Caki2 (cell line): ENCODE measurements at regions not wholly inside any gene's neighbourhood (a gene's known extent, or its start where the extent isn't known, plus 50 kb on each side); places are given as distances from the start of the nearest gene placed in this dataset.

Experiments
- DNase-seq: peaks from one replicate; pipeline ENCODE4 v3.0.0-alpha.2; 2015; ENCODE audit warnings: low read depth
- in situ Hi-C: cut with HindIII; loops from 2 replicates; pipeline ENCODE4 v1.10.0; 2016; ENCODE audit warnings: low sequenced_read_pairs, low pct_unique_long_range_greater_than_20kb, mixed read lengths

DNA sequence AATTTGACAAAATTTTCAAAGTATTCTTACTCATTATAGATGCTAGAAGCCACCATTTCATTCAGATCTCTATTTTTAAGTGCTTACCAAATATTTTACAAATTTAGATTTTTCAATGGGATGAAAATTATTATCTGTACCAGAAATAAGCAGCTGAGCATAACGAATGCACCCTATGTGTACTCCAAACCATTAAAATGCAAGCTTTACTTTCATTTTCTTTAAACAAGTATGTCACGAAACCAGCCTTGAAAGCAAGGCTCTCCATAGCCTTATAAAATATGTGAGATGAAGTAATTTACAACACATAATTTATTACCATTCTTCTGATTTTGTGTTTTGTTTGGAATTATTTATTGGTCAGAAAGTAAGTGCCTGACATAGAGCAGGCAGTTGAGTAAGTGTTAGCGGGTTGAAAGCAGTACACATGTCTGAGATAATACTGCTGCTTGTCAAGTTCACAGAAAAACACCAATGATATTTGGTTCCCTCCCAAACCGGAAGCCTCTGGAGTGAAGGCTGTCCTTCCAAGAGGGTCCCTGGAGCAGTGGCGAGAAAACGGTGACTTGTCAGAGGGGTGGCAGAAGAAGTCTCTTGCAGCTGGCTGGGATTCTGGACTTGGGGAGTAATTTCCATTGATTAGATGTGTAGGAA is 322.7 kb upstream of the PFKP start:
- no peak for DNase-seq
- in situ Hi-C loops: no loop called here

DNA sequence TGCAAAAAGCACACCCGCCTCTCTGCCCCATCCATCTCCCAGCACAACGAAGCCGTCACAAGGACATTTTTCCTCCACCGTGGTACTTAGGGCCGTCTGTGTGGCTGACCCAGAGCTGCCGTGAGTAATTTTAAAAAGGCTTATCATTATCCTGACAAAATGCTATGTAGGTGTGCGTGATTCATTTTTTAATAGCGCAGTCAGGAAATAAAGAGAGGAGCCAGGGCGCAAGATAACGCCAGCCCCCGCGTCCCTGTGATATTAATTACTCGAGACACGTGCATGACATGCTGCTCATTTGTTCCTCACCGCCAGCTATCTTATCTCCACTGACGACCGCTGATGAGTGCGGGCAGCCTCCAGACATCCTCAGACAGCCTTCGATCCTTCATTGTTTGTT is 332.7 kb upstream of the PFKP start:
- DNase-seq: no peak
- in situ Hi-C loops: no loop called here

DNA sequence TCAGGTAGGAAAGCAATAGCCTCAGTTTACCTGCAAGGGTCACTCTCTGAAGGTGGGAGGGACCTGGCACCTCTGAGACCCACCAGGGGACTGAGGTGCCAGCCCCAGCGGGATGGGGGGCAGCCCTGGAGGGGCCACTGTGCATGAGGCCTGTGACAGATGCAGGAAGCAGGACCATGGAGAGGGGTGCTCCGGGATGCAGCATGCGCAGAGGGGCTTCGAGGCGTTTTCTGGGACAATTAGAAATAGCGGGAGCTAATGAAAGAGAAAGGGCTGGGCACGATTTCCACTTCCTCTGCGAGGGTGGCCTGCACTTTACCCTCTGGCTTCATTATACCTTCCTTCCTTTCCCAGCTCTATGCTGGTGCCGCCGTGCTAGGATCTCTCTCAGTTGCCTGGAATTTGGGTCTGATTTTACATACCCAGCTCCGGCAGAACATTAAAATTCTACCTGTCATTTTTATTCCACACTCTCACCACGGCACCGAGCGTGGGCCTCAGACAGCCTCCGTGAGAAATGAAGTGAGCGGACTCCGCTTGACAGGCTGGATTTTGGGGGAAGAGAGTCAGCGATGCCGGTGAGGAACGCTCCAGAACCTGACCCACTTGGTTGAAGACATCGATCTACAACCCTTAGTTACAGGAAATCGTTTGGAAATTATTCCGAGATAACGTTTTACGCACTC is 333.9 kb upstream of the PFKP start:
- in situ Hi-C loops: no loop called here
- no peak for DNase-seq

DNA sequence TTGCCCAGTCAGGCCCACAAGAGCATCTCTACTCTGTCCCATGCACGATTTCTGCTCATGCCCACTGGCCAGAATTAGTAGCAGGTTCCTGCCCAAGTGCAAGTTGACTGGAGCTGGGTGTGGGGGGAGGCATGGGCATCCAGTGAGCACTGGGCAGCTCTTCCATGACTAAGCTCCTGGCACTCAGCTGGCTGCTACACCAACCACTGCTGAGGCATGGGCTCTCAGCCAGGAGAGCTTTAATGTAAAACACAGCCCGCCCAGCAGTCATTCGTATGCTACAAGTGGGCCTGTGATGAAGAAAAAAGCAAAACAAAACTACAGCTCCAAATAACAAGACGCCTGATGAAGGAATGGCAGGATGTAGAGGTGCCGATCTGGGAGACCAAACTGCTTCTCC is 335.4 kb upstream of the PFKP start:
- in situ Hi-C loops: no loop called here
- DNase-seq: no peak

DNA sequence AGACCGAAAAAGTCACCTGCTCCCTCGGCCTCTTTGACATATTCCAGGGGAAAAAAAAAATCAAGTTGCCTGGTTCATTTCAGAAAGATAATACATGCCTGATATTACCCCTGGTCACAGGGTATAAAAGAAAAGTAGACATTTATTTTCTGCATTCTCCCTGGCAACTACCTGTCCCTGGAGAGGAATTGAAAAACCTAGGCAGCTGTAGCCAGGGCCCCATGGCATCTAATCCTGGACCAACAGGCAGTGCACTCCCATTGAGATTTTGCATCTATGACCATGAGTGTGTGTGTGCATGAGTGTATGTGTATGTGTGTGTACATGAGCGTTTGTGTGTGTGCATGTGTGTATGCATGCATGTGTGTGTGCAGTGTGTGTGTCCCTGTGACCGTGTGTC is 338.2 kb upstream of the PFKP start:
- DNase-seq: no peak
- in situ Hi-C loops: no loop called here

DNA sequence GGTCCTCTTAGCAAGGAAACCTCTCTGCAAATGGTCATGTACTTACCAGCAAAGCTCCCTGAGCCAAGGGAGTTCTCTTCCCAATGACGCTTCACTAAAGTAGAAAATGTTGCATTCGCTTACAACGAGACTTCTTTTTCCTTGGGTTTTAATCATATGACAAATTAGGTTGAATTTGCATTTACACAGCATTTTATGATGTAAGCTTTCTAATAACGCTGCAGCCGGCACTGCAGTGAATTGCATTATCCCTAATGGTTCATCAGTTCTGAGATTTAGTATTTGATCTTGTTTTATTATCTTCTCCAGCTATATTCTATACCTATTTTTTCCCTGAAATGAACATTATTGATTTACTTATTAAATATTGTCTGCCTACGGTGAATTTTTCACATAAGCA is 339.3 kb upstream of the PFKP start:
- no peak for DNase-seq
- in situ Hi-C loops: no loop called here

DNA sequence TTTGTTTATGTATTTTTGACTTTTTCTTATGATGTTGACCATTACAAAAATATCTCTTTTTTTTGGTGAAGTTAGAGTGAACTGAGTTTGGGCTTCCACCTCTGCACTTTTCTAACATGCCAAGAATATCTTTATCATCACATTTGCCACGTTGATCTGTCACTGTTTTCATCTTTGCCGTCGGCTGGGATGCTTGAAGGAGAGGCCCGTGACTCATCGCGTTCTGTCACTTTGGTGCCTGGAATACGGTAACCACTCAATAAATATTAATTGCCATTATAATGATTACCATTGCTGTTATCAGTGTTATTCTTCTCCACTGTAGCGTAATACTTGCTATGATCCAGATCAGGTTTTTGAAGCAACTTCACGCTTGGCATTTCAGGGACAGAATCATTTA is 350.8 kb upstream of the PFKP start:
- in situ Hi-C loops: no loop called here
- no peak for DNase-seq

DNA sequence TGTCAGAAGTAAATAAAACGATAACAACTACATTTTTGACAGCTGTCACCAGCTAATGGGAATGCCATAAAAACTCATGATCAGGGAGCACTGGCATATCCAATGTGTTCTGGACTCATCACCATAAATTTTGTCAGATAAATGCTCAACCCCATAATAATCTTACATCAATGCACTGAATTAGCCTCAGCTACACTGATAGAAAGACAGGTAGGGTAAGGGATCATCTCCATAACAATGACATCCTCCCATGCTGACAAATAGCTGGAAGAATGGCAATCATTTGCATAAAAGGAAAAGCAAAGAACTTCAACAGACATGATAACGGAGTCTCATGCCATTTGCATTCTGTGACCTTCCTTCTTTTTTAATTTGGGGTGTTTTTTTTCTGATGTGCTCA is 352.8 kb upstream of the PFKP start:
- no peak for DNase-seq
- in situ Hi-C loops: no loop called here

DNA sequence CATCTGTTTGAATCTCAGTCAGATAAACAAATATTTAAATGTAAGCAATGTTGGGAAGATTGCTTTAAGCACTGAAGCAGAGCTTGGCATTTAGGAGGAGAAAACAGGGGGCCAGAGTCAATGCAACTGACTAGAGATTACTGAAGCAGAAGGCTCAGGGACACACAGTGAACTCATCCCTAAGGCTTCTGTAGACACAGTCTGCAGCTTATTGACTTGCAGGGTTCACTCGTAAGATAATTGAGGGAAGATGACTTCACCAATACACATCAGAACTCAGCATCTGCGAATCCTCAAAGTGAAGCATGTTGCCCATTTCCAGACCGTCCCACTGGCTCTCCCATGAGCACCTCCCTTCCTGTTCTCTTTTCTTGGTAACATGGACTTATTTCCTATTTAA is 363.4 kb upstream of the PFKP start:
- in situ Hi-C loops: no loop called here
- DNase-seq: no peak

DNA sequence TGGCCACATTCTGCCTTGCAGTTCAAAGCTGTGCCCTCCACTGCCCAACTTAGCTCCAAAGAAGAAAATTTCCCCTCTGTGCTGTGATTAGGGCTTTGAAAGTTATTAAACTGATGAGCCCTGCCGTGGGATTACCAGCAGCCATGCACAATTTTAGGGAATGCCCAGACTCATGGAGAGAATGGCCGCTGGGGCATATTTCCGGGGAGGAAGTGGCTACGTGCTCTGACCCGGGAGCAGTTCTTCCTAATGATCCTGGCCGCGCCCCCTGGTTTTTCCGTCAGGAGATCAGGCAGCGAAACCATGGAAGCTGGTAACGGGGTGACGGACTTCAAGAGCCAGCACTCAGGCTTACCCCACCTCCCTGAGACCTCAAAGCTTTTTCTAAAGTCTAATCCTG is 365.5 kb upstream of the PFKP start:
- DNase-seq: no peak
- in situ Hi-C loops: no loop called here

DNA sequence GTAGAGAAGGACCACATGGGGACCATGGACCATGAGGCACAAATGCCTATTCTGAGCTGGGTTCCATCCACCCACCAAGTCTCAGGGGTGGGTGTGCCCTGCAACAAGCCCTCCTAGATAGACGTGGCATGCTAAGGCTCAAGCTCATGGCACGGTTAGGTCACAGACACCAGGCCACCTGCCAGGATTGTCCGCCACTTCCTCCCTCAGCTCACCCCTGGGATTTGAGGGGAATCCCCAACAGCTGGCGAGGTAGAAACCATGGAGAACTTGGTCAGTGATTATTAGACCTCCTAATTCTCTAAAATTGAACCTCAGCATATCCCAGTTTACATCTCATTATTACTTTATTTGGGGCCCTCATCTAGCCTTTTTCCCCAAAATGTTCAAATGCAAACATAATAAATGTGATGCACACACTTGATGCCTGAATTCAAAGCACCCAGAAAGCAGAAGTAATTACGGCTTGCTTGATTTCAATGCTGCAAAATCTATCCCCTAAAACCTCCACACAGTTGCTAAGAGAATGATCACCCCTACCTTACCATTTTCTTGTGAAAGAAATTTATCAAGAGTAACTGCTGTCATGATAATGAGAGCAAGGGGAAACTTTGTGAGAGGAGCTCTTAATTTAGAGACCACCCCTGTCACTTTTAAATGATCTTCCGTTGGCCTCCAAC is 366.6 kb upstream of the PFKP start:
- no peak for DNase-seq
- in situ Hi-C loops: no loop called here

DNA sequence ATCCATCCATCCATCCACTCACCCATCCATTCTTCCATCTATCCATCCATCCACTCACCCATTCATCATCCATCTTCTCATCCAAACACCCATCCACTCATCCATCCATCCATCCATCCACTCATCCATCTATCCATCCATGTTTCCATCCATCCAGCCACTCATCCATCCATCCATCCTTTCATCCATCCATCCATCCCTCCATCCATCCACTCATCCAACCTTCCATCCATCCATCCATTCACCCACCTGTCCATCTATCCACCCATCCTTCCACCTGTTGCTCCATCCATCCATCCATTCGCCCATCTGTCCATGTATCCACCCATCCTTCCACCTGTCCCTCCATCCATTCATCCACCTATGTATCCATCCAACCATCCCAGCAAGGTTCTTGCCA is 378.4 kb upstream of the PFKP start:
- no peak for DNase-seq
- in situ Hi-C loops: no loop called here

DNA sequence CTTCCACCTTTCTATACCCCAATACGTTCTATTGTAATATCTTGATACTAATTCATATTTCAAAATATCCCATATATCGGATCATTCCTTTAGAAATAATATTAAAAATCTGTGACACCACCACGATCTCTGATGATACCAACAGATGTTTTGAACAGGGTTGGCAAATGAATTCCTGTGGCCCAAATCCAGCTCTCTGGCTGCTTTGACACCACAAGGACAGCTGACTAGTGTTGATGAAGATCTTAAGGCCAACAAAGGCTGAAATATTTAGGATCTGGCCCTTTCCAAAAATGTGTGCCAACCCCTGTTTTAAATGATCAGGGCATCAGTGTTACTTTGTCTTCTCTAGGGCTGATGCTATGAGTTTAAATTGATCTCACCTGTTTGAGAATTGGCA is 380.7 kb upstream of the PFKP start:
- in situ Hi-C loops: no loop called here
- DNase-seq: no peak

DNA sequence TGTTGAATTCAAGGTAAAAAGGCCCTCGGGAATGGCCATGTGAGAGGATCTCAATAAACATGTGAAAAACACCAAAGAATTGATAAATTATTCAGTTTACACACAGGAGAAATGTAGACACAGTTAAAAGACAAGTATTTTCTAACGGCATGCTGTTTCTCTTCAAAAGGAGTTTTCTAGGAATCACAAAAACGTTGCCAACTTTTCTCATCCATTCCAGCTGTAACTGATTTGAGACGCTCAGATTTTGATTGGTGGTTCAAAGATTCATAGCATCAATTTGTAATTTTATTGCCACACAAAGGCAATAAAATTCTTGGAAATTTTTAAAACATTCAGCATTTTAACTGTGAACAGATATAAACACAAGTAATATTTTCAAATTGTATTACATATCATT is 384.9 kb upstream of the PFKP start:
- in situ Hi-C loops: no loop called here
- no peak for DNase-seq

DNA sequence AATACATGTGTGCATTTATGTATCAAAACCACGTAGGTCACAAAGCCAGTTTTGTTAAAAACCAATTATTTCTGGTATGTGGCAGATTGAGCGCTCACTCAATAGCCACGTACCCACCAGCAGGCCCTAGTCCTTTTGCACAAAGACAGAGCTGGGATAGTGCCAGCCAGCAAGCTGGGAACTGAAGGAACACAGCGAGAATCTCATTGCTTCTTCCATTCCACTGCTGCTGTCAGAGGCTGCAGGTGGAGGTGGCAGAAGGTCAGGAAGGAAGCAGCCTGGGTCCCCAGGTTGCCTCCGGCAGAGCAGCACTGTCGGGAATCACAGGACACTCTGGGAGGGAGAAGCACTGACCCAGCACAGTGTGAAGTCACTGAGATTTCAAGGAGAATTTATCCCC is 385.5 kb upstream of the PFKP start:
- no peak for DNase-seq
- in situ Hi-C loops: no loop called here

DNA sequence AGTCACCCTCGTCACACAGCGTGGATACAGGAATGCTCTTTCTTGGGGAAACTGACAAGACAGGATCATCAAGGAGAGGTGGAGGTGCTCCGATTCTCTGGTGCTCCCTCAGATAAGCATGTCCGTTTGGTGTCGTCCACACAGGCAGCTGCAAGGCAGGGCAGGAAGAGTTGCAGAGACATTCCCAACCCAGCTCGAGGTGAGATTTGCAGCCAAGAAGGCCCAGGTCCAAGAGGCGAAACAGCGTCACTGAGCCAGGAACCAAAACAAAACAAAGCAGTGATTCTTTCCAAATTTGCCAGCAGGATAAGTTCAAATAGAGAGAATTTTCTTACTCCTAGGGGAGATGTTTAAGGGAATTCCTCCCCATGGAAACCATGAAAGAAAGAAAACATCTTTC is 386.5 kb upstream of the PFKP start:
- in situ Hi-C loops: no loop called here
- DNase-seq: no peak

DNA sequence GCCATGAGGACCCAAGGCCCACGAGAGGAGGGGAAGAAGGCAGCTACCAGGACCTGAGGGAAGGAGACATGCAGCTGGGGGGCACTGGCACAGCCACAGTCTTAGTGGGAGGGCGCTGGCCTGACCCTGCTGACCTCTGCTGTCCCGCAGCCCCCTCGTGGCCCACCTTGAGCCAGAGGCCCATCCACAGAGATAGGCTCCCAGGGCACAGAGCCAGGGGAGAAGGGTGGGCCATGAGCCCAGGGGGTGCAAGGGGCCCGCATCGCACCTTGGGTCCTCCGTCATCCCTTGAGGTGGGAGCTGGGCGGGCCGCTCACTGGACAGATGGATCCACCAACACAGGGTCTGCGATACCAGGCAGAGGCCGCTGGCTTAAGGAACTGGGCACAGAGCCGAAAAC is 387.7 kb upstream of the PFKP start:
- in situ Hi-C loops: no loop called here
- DNase-seq: no peak

DNA sequence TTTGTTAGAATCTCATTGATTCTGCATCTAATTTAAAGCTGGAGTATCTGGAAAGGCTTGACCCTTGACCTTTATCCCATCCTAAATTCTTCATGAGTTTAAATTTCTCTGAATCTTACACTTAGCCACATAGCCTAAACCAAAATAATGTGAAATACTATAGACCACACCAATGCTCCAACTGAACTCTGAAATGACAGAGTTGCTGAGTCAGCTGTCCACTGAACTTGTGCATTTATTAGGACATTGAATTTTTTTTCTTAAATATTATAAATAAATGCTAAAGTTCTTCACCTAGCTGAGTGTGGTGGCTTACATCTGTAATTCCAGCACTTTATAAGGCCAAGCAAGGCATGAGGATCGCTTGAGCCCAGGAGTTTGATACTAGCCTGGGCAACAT is 390.9 kb upstream of the PFKP start:
- in situ Hi-C loops: no loop called here
- no peak for DNase-seq

DNA sequence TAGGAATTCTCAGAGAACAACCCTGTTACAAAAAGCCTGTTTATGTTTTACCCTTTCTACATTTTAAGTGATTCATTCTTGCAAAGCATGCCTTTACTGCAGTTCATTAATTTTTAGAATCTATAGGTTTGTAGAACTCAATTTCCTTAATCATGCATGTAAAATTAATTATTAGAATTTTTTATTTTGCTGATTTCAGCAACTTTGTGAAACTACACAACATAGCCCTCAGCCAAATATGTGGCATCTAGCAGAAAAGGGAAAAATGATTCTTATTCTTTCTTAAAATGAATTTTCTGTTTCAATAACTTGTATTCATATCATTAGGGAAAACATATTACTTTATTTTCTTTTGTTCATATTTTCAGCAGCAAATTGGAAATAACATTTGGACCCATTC is 392.9 kb upstream of the PFKP start:
- DNase-seq: no peak
- in situ Hi-C loops: no loop called here

DNA sequence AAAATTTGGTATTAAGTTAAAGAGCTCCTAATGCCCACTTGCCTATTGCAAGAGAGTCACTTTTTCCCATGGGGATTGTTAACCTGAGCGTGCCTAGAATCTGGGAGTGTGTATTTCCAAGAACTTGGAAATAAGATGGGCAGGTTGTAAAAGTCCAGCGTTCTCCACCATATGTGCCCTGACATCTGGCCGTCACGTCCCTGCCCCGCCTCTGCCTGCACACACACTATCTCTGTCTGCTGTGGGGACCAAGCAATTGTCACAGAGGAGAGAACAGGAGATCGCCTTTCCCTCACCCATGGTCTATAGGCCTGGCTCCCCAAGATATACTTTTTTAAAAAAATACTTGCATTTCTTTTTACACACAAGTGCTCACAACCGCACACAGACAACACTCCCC is 396.5 kb upstream of the PFKP start:
- in situ Hi-C loops: no loop called here
- DNase-seq: no peak
